ENCODE measurements at regions not wholly inside any gene's neighbourhood (a gene's known extent, or its start where the extent isn't known, plus 50 kb on each side); places are given as distances from the start of the nearest gene placed in this dataset.

DNA sequence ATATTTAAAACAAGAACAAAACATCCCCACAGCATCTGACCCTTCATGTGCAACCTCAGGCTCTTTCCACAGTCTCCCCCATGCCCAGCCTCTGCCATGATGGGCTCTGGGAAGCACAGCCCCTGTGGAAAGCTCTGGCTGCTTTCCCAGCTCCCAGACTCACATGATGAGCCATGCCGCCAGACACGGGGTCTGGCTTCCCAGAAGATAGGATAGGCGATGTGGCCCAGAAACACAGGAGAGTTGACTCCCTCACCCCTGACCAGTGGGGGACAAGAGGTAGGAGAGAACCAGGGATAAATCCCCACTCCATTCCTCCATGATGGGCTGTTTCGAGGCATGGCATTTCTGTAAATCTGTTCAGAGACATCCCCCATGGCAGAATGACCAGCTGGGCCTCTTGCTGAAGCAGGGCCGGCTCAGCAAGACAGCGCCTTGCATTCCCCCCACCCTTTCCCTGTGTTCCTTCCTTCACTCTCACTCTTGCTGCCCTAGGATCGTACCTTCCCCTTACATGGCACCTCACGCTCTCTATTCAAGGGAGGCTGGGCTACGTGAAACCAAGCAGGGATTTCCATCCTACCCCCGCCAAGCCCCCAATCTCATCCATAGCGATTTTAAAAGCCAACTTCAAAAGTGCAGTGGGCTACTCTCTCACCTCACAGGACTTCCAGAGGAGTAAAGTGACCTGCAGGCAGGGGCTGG, 192.4 kb downstream of the ABHD5 start:
- no peak overlapping the region for H4K8ac ChIP-seq (ENCODE audit: low read depth in 2 of 2, low read length in 2 of 2)
- DNase-seq (no peak), ATAC-seq (ENCODE audit: low read depth) (no peak)
- no peak overlapping the region for H2BK5ac ChIP-seq (ENCODE audit: low read depth, low read length, poor library complexity, severe bottlenecking)
- no peak overlapping the region for H3K4ac ChIP-seq (ENCODE audit: low read depth, low read length)
- no peak overlapping the region for H3K23ac ChIP-seq (ENCODE audit: low read depth, low read length)
- H4K5ac ChIP-seq (ENCODE audit: low read depth, low read length), result no peak overlapping the region
- no peak overlapping the region for H3K27ac ChIP-seq (ENCODE audit: insufficient read depth, low read length)
- H3K9me3 ChIP-seq (ENCODE audit: control insufficient read depth, insufficient read depth, low read length), result no peaks in the 10 kb centered on the region
- H3K4me2 ChIP-seq (ENCODE audit: low read depth, low read length), result no peak overlapping the region
- no peak overlapping the region for H3K9ac ChIP-seq (ENCODE audit: low read depth, low read length)
- no peak overlapping the region for H3K18ac ChIP-seq (ENCODE audit: low read depth, low read length)
- in situ Hi-C loops (cut with MboI; ENCODE audit: low sequenced_read_pairs), result no loop called here
- CTCF ChIA-PET, result no interaction called here
- no peak overlapping the region for H3K14ac ChIP-seq (replicated peaks; ENCODE audit: low read depth, low read length)
- no TSS peak for BruUV-seq (replicated peaks)
- no peak overlapping the region for H4K91ac ChIP-seq (ENCODE audit: insufficient read depth, low read depth, low read length)
- no peaks in the 10 kb centered on the region for H3K9me1 ChIP-seq (ENCODE audit: insufficient read depth, low read length)
- POLR2A ChIA-PET (ENCODE audit: unreplicated experiment), result no interaction called here
- no peak overlapping the region for H2AK9ac ChIP-seq (replicated peaks; ENCODE audit: low read depth, low read length, poor library complexity)
- H3K79me1 ChIP-seq (ENCODE audit: low read depth in 1 of 2, low read length in 2 of 2), result no peaks in the 10 kb centered on the region
- H3K4me1 ChIP-seq (ENCODE audit: control insufficient read depth, insufficient read depth, low read length), result no peaks in the 10 kb centered on the region
- H3K36me3 ChIP-seq (ENCODE audit: control insufficient read depth, insufficient read depth, low read length), result no peaks in the 10 kb centered on the region
- no peak overlapping the region for H2AK5ac ChIP-seq (ENCODE audit: low read depth, low read length)
- dilution Hi-C loops (cut with HindIII; ENCODE audit: low sequenced_read_pairs, unreplicated experiment), result no loop called here
- H4K20me1 ChIP-seq (ENCODE audit: insufficient read depth, low read length), result no peaks in the 10 kb centered on the region
- intact Hi-C loops (cut with micrococcal nuclease), result no loop called here
- no peak overlapping the region for H3K4me3 ChIP-seq (ENCODE audit: insufficient read depth, low read depth, low read length)
- H3K56ac ChIP-seq (ENCODE audit: extremely low read depth, insufficient read depth, low read length), result no peak overlapping the region
- TF ChIP-seq CHD1 (IDR thresholded peaks at IDR 0.05; ENCODE audit: low read depth, low read length), result no peak
- TF ChIP-seq NFE2L2 (IDR thresholded peaks at IDR 0.05; ENCODE audit: low read depth, low read length), result no peak
- TF ChIP-seq CEBPB (IDR thresholded peaks at IDR 0.05; ENCODE audit: low read depth, low read length), result no peak
- TF ChIP-seq RAD21 (IDR thresholded peaks at IDR 0.05; ENCODE audit: low read length), result no peak
- no peak for TF ChIP-seq BHLHE40 (IDR thresholded peaks at IDR 0.05; ENCODE audit: low read depth, low read length)
- no peak for TF ChIP-seq RFX5 (IDR thresholded peaks at IDR 0.05; ENCODE audit: low read depth, low read length)
- no peak for TF ChIP-seq MAFK (IDR thresholded peaks at IDR 0.05; ENCODE audit: low read depth, low read length)
- TF ChIP-seq RCOR1 (IDR thresholded peaks at IDR 0.05; ENCODE audit: insufficient replicate concordance, low read length), result no peak
- TF ChIP-seq, protein P1, sequence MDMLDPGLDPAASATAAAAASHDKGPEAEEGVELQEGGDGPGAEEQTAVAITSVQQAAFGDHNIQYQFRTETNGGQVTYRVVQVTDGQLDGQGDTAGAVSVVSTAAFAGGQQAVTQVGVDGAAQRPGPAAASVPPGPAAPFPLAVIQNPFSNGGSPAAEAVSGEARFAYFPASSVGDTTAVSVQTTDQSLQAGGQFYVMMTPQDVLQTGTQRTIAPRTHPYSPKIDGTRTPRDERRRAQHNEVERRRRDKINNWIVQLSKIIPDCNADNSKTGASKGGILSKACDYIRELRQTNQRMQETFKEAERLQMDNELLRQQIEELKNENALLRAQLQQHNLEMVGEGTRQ (IDR thresholded peaks at IDR 0.05; ENCODE audit: low read depth, low read length), result no peak
- no peak for TF ChIP-seq MAZ (IDR thresholded peaks at IDR 0.05; ENCODE audit: borderline replicate concordance, low read depth, low read length)
- no peak for TF ChIP-seq SMC3 (IDR thresholded peaks at IDR 0.05; ENCODE audit: low read depth, low read length)
- TF ChIP-seq, protein P2, sequence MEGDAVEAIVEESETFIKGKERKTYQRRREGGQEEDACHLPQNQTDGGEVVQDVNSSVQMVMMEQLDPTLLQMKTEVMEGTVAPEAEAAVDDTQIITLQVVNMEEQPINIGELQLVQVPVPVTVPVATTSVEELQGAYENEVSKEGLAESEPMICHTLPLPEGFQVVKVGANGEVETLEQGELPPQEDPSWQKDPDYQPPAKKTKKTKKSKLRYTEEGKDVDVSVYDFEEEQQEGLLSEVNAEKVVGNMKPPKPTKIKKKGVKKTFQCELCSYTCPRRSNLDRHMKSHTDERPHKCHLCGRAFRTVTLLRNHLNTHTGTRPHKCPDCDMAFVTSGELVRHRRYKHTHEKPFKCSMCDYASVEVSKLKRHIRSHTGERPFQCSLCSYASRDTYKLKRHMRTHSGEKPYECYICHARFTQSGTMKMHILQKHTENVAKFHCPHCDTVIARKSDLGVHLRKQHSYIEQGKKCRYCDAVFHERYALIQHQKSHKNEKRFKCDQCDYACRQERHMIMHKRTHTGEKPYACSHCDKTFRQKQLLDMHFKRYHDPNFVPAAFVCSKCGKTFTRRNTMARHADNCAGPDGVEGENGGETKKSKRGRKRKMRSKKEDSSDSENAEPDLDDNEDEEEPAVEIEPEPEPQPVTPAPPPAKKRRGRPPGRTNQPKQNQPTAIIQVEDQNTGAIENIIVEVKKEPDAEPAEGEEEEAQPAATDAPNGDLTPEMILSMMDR (conservative IDR thresholded peaks at IDR 0.05; ENCODE audit: low read depth, low read length), result no peak
- TF ChIP-seq POLR2A (IDR thresholded peaks at IDR 0.05; ENCODE audit: low read depth, low read length), result no peak
- TF ChIP-seq MXI1 (IDR thresholded peaks at IDR 0.05; ENCODE audit: borderline replicate concordance, low read depth, low read length), result no peak
- TF ChIP-seq, protein P3, sequence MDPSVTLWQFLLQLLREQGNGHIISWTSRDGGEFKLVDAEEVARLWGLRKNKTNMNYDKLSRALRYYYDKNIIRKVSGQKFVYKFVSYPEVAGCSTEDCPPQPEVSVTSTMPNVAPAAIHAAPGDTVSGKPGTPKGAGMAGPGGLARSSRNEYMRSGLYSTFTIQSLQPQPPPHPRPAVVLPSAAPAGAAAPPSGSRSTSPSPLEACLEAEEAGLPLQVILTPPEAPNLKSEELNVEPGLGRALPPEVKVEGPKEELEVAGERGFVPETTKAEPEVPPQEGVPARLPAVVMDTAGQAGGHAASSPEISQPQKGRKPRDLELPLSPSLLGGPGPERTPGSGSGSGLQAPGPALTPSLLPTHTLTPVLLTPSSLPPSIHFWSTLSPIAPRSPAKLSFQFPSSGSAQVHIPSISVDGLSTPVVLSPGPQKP (IDR thresholded peaks at IDR 0.05; ENCODE audit: borderline replicate concordance, low read depth, low read length), result no peak
- TF ChIP-seq FOS (IDR thresholded peaks at IDR 0.05; ENCODE audit: low read depth, low read length), result no peak
- no peak overlapping the region for H2BK20ac ChIP-seq (ENCODE audit: low read depth, low read length)
- no peak overlapping the region for H2BK120ac ChIP-seq (ENCODE audit: low read depth, low read length)
- H3K27me3 ChIP-seq (ENCODE audit: control insufficient read depth, insufficient read depth, low read length), result peaks cover 3% of the 10 kb centered on the region
- H2AFZ ChIP-seq (replicated peaks; ENCODE audit: low read length, poor library complexity), result peak overlapping the region; percentile 56
- WGBS, 2 experiments (ENCODE audit: extremely low coverage in 2 of 2, insufficient read length in 1 of 2), result 65% methylated on average over 3 of the region's 11 CpGs; no CpG with 5 or more reads in 1 of the 2 experiments
- H2BK15ac ChIP-seq (ENCODE audit: low read depth, low read length), result no peak overlapping the region

Data from IMR-90 (cell line).